Loucy (cell line): ENCODE measurements at regions not wholly inside any gene's neighbourhood (a gene's known extent, or its start where the extent isn't known, plus 50 kb on each side); places are given as distances from the start of the nearest gene placed in this dataset.

Experiments
- H2AFZ ChIP-seq: fragments of 200-600 bp; sonication (generic); 2 replicates; pipeline ENCODE4 v1.6.0; 2016; ENCODE audit warnings: antibody characterized with exemption, mild to moderate bottlenecking, low read length, moderate library complexity
- H3F3A ChIP-seq: fragments of 200-600 bp; 2 replicates; pipeline ENCODE4 v1.6.0; 2016; ENCODE audit warnings: antibody characterized with exemption, low read depth, mild to moderate bottlenecking
- H3K27me3 ChIP-seq: fragments of 200-600 bp; sonication (generic); 2 replicates; pipeline ENCODE4 v1.6.1; 2014; ENCODE audit warnings: low read length, mild to moderate bottlenecking; ENCODE audit not compliant: insufficient read depth, poor library complexity, severe bottlenecking
- H3K36me3 ChIP-seq: fragments of 200-600 bp; sonication (generic); 2 replicates; pipeline ENCODE4 v1.6.1; 2016; ENCODE audit warnings: low read length; ENCODE audit not compliant: insufficient read depth
- H3K4me1 ChIP-seq: fragments of 200-600 bp; sonication (generic); 2 replicates; pipeline ENCODE4 v1.5.1; 2014; ENCODE audit warnings: low read length, mild to moderate bottlenecking; ENCODE audit not compliant: insufficient read depth, poor library complexity, severe bottlenecking
- H3K4me2 ChIP-seq: fragments of 200-600 bp; sonication (generic); 2 replicates; pipeline ENCODE4 v1.6.0; 2014; ENCODE audit warnings: antibody characterized with exemption, low read length, low read depth, mild to moderate bottlenecking; ENCODE audit not compliant: poor library complexity, severe bottlenecking
- H3K4me3 ChIP-seq: fragments of 200-600 bp; sonication (generic); 2 replicates; pipeline ENCODE4 v1.5.1; 2014; ENCODE audit warnings: low read length, mild to moderate bottlenecking, mixed read lengths; ENCODE audit not compliant: poor library complexity, severe bottlenecking
- H3K79me2 ChIP-seq: fragments of 200-600 bp; sonication (generic); 2 replicates; pipeline ENCODE4 v1.6.1; 2014; ENCODE audit warnings: low read length; ENCODE audit not compliant: insufficient read depth
- H3K9ac ChIP-seq: fragments of 200-600 bp; sonication (generic); 2 replicates; pipeline ENCODE4 v1.6.0; 2014; ENCODE audit warnings: mild to moderate bottlenecking, low read depth, low read length, moderate library complexity; ENCODE audit not compliant: poor library complexity, severe bottlenecking
- H3K9me2 ChIP-seq: fragments of 200-600 bp; sonication (generic); replicated peaks from 2 replicates; pipeline ENCODE4 v1.6.1; 2016; ENCODE audit warnings: low read depth, low read length, mixed read lengths
- H3K9me3 ChIP-seq: fragments of 200-600 bp; sonication (generic); 2 replicates; pipeline ENCODE4 v1.6.1; 2014; ENCODE audit warnings: mild to moderate bottlenecking, antibody characterized with exemption, low read length, low read depth; ENCODE audit not compliant: insufficient read depth
- H4K20me1 ChIP-seq: fragments of 200-600 bp; sonication (generic); 2 replicates; pipeline ENCODE4 v1.6.0; 2014; ENCODE audit warnings: antibody characterized with exemption, low read length, mild to moderate bottlenecking; ENCODE audit not compliant: insufficient read depth, poor library complexity, severe bottlenecking
- EZH2phosphoT487 ChIP-seq: fragments of 200-600 bp; IDR thresholded peaks from 2 replicates; pipeline ENCODE4 v1.6.1; 2018; ENCODE audit warnings: antibody characterized with exemption, mild to moderate bottlenecking, moderate library complexity, borderline replicate concordance
- TF ChIP-seq, protein P1 (sequence below): fragments of 200-600 bp; sonication (generic); conservative IDR thresholded peaks from 2 replicates; pipeline ENCODE4 v1.5.1; 2014; ENCODE audit warnings: mild to moderate bottlenecking, antibody characterized with exemption, low read length

DNA sequence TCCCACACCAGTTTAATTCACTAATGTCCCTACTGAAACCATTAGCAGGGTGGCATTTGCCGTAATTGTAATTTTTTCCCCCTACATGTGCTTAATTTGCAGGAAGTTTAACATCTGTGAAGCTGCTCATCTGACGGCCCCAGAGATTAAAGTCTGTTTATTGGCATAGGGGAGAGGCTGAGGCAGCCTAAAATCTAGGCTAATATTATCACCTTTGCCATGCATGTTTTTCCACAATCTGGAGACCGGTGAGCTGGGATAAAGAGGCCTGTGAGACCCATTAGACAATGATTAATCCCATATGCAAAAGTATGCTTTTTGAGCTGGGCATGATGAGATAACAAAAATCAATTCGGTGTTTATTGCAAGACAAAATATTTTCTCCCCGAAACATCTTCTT lies 561.2 kb upstream of the ALCAM start:
- Histone ChIP-seq H3K4me3 (no peak overlapping the region), H3K27me3 (no peaks in the 10 kb centered on the region), H3K9me2 (no peaks in the 10 kb centered on the region), H3K9ac (no peak overlapping the region), H3F3A (no peaks in the 10 kb centered on the region), H3K36me3 (no peaks in the 10 kb centered on the region), H3K9me3 (no peaks in the 10 kb centered on the region), H4K20me1 (no peaks in the 10 kb centered on the region), H2AFZ (no peak overlapping the region), H3K4me2 (no peak overlapping the region), H3K4me1 (no peaks in the 10 kb centered on the region), H3K79me2 (no peaks in the 10 kb centered on the region)
- TF ChIP-seq, protein P1, sequence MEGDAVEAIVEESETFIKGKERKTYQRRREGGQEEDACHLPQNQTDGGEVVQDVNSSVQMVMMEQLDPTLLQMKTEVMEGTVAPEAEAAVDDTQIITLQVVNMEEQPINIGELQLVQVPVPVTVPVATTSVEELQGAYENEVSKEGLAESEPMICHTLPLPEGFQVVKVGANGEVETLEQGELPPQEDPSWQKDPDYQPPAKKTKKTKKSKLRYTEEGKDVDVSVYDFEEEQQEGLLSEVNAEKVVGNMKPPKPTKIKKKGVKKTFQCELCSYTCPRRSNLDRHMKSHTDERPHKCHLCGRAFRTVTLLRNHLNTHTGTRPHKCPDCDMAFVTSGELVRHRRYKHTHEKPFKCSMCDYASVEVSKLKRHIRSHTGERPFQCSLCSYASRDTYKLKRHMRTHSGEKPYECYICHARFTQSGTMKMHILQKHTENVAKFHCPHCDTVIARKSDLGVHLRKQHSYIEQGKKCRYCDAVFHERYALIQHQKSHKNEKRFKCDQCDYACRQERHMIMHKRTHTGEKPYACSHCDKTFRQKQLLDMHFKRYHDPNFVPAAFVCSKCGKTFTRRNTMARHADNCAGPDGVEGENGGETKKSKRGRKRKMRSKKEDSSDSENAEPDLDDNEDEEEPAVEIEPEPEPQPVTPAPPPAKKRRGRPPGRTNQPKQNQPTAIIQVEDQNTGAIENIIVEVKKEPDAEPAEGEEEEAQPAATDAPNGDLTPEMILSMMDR: no peak
- TF ChIP-seq EZH2phosphoT487: no peak

DNA sequence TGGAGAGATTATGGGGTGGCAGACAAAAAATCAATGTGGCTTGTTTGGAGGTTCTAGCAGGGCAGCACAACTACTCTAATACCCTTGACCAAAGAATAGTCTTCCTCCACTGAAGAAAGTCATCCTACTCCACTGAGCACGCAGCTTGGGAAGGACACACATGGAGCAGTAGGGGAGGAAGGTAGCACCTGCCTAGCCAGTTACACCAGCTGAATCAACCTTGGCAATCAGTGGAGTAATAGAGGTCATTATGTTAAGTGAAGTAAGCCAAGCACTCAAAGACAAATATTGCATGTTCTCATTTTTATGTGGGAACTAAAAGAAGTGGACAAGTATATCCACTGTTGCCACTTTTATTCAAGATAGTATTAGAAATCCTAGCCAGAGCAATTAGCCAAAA lies 555.8 kb upstream of the ALCAM start:
- H3F3A ChIP-seq: no peaks in the 10 kb centered on the region
- TF ChIP-seq, protein P1: no peak
- TF ChIP-seq EZH2phosphoT487: no peak
- no peak overlapping the region for H2AFZ ChIP-seq
- no peak overlapping the region for H3K9ac ChIP-seq
- H3K79me2 ChIP-seq: no peaks in the 10 kb centered on the region
- no peaks in the 10 kb centered on the region for H3K27me3 ChIP-seq
- no peaks in the 10 kb centered on the region for H3K4me1 ChIP-seq
- no peaks in the 10 kb centered on the region for H3K9me2 ChIP-seq
- no peaks in the 10 kb centered on the region for H4K20me1 ChIP-seq
- no peak overlapping the region for H3K4me3 ChIP-seq
- no peaks in the 10 kb centered on the region for H3K9me3 ChIP-seq
- no peak overlapping the region for H3K4me2 ChIP-seq
- H3K36me3 ChIP-seq: no peaks in the 10 kb centered on the region

DNA sequence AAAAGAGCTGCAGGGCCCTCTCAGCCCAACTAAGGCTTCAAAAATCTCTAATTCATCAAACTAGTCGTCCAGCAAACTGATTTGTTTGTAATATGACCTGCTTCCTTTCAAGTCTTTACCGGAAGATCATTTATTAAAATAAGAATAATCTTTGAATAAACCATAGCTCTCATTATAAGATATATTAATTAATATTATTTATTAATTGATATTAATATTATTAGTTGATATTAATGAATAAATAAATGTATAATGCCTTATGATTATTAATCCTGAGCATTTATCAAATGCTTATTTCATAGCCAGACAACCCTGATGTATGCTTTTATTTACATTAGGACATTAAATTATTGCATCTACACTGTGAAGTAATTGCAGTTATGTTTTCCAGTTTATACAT lies 550.7 kb upstream of the ALCAM start:
- Histone ChIP-seq H3K9me2 (no peaks in the 10 kb centered on the region), H2AFZ (no peak overlapping the region), H3K4me2 (no peak overlapping the region), H3K36me3 (no peaks in the 10 kb centered on the region), H3K4me1 (no peaks in the 10 kb centered on the region), H3F3A (no peaks in the 10 kb centered on the region), H3K27me3 (no peaks in the 10 kb centered on the region), H4K20me1 (no peaks in the 10 kb centered on the region), H3K9me3 (no peaks in the 10 kb centered on the region), H3K9ac (no peak overlapping the region), H3K79me2 (no peaks in the 10 kb centered on the region), H3K4me3 (no peak overlapping the region)
- TF ChIP-seq, protein P1: no peak
- TF ChIP-seq EZH2phosphoT487: no peak
